ENCODE measurements at regions not wholly inside any gene's neighbourhood (a gene's known extent, or its start where the extent isn't known, plus 50 kb on each side); places are given as distances from the start of the nearest gene placed in this dataset.

DNA sequence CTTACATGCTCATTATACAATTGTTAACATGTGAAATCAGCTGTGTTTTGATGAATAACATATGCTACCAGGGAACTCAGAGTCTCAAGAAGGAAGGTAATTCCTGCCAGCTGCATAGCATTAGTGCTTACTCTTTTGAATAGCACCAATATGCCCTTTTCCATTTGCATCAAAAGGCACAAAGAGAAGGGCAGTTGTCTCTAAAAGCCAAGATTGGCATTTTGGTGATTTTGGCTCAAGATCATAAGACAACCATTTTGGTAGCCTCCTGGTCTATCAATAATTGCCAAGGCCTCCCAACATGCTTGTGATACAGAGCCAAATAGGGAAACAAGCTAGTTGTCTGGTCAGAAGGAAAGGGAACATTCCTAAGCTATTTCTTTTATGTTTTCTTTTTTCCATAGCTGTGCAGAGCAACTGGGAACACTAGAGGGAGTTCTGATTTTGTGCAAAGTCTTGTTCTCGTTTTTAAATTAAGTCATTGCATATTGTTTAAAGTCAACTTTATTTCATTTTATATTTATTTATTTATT lies 416.7 kb upstream of the CHORDC1 start:
- TF ChIP-seq, protein P1, sequence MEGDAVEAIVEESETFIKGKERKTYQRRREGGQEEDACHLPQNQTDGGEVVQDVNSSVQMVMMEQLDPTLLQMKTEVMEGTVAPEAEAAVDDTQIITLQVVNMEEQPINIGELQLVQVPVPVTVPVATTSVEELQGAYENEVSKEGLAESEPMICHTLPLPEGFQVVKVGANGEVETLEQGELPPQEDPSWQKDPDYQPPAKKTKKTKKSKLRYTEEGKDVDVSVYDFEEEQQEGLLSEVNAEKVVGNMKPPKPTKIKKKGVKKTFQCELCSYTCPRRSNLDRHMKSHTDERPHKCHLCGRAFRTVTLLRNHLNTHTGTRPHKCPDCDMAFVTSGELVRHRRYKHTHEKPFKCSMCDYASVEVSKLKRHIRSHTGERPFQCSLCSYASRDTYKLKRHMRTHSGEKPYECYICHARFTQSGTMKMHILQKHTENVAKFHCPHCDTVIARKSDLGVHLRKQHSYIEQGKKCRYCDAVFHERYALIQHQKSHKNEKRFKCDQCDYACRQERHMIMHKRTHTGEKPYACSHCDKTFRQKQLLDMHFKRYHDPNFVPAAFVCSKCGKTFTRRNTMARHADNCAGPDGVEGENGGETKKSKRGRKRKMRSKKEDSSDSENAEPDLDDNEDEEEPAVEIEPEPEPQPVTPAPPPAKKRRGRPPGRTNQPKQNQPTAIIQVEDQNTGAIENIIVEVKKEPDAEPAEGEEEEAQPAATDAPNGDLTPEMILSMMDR (IDR thresholded peaks at IDR 0.05; ENCODE audit: poor library complexity, severe bottlenecking), result peak; percentile 80
- H3K4me3 ChIP-seq (ENCODE audit: severe bottlenecking), result no peak overlapping the region
- H3K36me3 ChIP-seq (ENCODE audit: low read depth), result no peaks in the 10 kb centered on the region
- ATAC-seq (ENCODE audit: low read depth), result peak; percentile 48; the same call in 1 of the 3 replicates
- H3K27ac ChIP-seq (ENCODE audit: poor library complexity, severe bottlenecking), result no peak overlapping the region
- no peak for DNase-seq (ENCODE audit: low spot score)
- no peaks in the 10 kb centered on the region for H3K27me3 ChIP-seq (ENCODE audit: insufficient read depth, poor library complexity, severe bottlenecking)
- H3K9me3 ChIP-seq (ENCODE audit: severe bottlenecking), result no peaks in the 10 kb centered on the region
- no peaks in the 10 kb centered on the region for H3K4me1 ChIP-seq (ENCODE audit: insufficient read depth, poor library complexity, severe bottlenecking)

DNA sequence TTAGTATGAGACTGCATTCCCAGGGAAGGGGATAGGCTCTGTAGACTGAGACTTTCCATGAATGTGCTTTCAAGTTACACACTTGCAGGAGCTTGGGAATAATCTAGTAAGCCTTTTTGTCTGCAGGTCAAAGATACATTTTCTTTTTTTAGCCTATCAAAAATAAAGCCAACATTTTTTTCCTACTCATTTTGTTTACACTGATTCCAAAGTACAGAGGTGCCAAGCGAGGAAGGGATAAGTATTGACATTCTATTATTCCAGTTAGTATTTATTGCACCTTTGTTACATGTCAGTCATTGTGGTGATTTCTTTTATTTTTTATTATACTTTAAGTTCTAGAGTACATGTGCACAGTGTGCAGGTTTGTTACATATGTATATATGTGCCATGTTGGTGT lies 413.0 kb upstream of the CHORDC1 start:
- Histone ChIP-seq H3K4me1 (ENCODE audit: insufficient read depth, poor library complexity, severe bottlenecking) (no peaks in the 10 kb centered on the region), H3K9me3 (ENCODE audit: severe bottlenecking) (no peaks in the 10 kb centered on the region), H3K27ac (ENCODE audit: poor library complexity, severe bottlenecking) (no peak overlapping the region), H3K36me3 (ENCODE audit: low read depth) (no peaks in the 10 kb centered on the region), H3K4me3 (ENCODE audit: severe bottlenecking) (no peak overlapping the region), H3K27me3 (ENCODE audit: insufficient read depth, poor library complexity, severe bottlenecking) (no peaks in the 10 kb centered on the region)
- TF ChIP-seq, protein P1 (IDR thresholded peaks at IDR 0.05; ENCODE audit: poor library complexity, severe bottlenecking), result no peak
- ATAC-seq (ENCODE audit: low read depth), result no peak
- DNase-seq (ENCODE audit: low spot score), result no peak

DNA sequence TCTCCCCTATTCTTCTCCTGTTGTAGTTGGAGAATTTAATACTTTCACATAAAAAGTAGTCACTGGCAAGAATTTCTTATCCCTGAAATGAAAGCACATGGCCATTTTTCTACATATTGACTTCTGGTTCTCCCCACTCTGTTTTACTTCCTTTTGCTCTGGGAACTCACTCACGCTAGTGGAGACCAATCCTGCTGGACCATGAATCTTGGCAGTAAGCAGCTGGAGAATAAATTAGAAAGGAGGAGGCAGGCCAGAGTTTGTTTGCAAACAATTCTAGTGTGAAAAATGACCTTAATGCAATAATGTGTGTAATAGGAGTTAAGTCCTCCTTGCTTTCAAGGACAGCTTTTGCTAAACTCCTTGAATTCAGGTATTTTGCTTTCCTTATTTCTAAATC lies 412.3 kb upstream of the CHORDC1 start:
- Histone ChIP-seq H3K36me3 (ENCODE audit: low read depth) (no peaks in the 10 kb centered on the region), H3K4me3 (ENCODE audit: severe bottlenecking) (no peak overlapping the region), H3K9me3 (ENCODE audit: severe bottlenecking) (no peaks in the 10 kb centered on the region), H3K27ac (ENCODE audit: poor library complexity, severe bottlenecking) (no peak overlapping the region), H3K4me1 (ENCODE audit: insufficient read depth, poor library complexity, severe bottlenecking) (no peaks in the 10 kb centered on the region), H3K27me3 (ENCODE audit: insufficient read depth, poor library complexity, severe bottlenecking) (no peaks in the 10 kb centered on the region)
- no peak for DNase-seq (ENCODE audit: low spot score)
- TF ChIP-seq, protein P1 (IDR thresholded peaks at IDR 0.05; ENCODE audit: poor library complexity, severe bottlenecking), result no peak
- no peak for ATAC-seq (ENCODE audit: low read depth)

DNA sequence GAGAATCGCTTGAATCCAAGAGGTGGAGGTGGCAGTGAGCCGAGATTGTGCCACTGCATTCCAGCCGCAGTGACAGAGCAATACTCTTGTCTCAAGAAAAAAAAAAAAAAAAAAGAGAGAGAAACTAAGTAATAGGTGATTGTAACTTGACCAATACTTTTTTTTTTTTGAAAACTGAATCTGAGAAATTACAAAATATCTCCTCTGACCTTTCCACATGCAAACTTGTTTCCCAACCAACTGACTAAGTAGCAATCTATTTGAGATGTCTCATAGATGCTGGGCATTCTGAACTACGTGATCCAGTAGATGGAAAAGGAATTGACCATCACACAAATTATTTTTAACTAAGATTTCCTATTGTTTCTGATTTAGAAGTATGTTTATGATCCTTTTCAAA lies 407.3 kb upstream of the CHORDC1 start:
- Histone ChIP-seq H3K4me3 (ENCODE audit: severe bottlenecking) (no peak overlapping the region), H3K36me3 (ENCODE audit: low read depth) (no peaks in the 10 kb centered on the region), H3K27ac (ENCODE audit: poor library complexity, severe bottlenecking) (no peak overlapping the region), H3K4me1 (ENCODE audit: insufficient read depth, poor library complexity, severe bottlenecking) (no peaks in the 10 kb centered on the region), H3K9me3 (ENCODE audit: severe bottlenecking) (no peaks in the 10 kb centered on the region), H3K27me3 (ENCODE audit: insufficient read depth, poor library complexity, severe bottlenecking) (no peaks in the 10 kb centered on the region)
- ATAC-seq (ENCODE audit: low read depth), result no peak
- TF ChIP-seq, protein P1 (IDR thresholded peaks at IDR 0.05; ENCODE audit: poor library complexity, severe bottlenecking), result no peak
- no peak for DNase-seq (ENCODE audit: low spot score)

DNA sequence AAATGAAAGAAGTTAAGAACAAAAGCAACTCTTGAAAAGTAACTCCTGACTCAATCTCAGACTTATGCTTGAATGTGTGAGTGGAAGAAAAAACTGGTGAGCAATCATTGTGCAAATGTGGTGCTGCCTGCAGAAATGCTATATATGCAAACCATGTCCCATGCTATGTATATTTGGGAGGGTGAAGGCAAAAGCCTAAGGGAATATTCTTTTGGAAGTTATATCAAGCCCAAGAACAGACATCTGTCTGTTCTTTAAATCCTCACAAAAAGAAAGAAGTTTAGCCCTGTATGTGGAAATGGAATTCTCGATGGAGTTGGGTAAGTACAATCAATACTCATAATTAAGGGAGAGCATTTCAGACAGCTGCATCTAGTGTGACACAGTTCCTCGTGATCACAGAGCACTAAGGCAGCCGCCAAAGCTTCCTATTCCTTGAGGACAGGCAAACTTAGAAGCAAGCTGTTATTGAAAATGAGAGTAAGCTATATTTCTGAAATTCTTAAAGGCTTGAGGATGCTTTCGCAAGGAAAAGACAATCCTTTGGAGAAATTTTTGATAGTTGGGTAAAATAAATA lies 406.5 kb upstream of the CHORDC1 start:
- Histone ChIP-seq H3K4me3 (ENCODE audit: severe bottlenecking) (no peak overlapping the region), H3K36me3 (ENCODE audit: low read depth) (no peaks in the 10 kb centered on the region), H3K27ac (ENCODE audit: poor library complexity, severe bottlenecking) (no peak overlapping the region), H3K27me3 (ENCODE audit: insufficient read depth, poor library complexity, severe bottlenecking) (no peaks in the 10 kb centered on the region), H3K9me3 (ENCODE audit: severe bottlenecking) (no peaks in the 10 kb centered on the region), H3K4me1 (ENCODE audit: insufficient read depth, poor library complexity, severe bottlenecking) (no peaks in the 10 kb centered on the region)
- DNase-seq (ENCODE audit: low spot score), result no peak
- TF ChIP-seq, protein P1 (IDR thresholded peaks at IDR 0.05; ENCODE audit: poor library complexity, severe bottlenecking), result no peak
- no peak for ATAC-seq (ENCODE audit: low read depth)
